ENCODE measurements at regions not wholly inside any gene's neighbourhood (a gene's known extent, or its start where the extent isn't known, plus 50 kb on each side); places are given as distances from the start of the nearest gene placed in this dataset.

GRCh38 chr5:36363744-36364143 is 62.0 kb upstream of the RANBP3L start:
- TF ChIP-seq, protein P1, sequence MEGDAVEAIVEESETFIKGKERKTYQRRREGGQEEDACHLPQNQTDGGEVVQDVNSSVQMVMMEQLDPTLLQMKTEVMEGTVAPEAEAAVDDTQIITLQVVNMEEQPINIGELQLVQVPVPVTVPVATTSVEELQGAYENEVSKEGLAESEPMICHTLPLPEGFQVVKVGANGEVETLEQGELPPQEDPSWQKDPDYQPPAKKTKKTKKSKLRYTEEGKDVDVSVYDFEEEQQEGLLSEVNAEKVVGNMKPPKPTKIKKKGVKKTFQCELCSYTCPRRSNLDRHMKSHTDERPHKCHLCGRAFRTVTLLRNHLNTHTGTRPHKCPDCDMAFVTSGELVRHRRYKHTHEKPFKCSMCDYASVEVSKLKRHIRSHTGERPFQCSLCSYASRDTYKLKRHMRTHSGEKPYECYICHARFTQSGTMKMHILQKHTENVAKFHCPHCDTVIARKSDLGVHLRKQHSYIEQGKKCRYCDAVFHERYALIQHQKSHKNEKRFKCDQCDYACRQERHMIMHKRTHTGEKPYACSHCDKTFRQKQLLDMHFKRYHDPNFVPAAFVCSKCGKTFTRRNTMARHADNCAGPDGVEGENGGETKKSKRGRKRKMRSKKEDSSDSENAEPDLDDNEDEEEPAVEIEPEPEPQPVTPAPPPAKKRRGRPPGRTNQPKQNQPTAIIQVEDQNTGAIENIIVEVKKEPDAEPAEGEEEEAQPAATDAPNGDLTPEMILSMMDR (IDR thresholded peaks at IDR 0.05 in 4 of 5, conservative IDR thresholded peaks at IDR 0.05 in 1 of 5), result no peak
- TF ChIP-seq POLR2A (IDR thresholded peaks at IDR 0.05), result no peak
